Vagina (tissue), 2 donors: ENCODE measurements at regions not wholly inside any gene's neighbourhood (a gene's known extent, or its start where the extent isn't known, plus 50 kb on each side); places are given as distances from the start of the nearest gene placed in this dataset.

Source experiments
- DNase-seq, 2 donors: peaks; one replicate each; pipeline ENCODE4 v3.0.0-alpha.2; 2017; ENCODE audit errors: extremely low spot score in 2 of 2
- H3K27ac ChIP-seq: fragments of 200-600 bp; sonication (generic); one replicate; pipeline ENCODE4 v1.5.1; 2019
- H3K27me3 ChIP-seq: fragments of 200-600 bp; sonication (generic); one replicate; pipeline ENCODE4 v1.5.1; 2019
- H3K36me3 ChIP-seq, 2 donors: fragments of 200-600 bp; sonication (generic); one replicate each; pipeline ENCODE4 v1.5.1; 2017 to 2019
- H3K4me1 ChIP-seq: fragments of 200-600 bp; sonication (generic); one replicate; pipeline ENCODE4 v1.5.1; 2019
- H3K4me3 ChIP-seq, 2 donors: fragments of 200-600 bp; sonication (generic); 1 replicate in 1 of 2; 2 replicates in 1 of 2; pipeline ENCODE4 v1.5.1; 2016 to 2019
- H3K9me3 ChIP-seq: fragments of 200-600 bp; sonication (generic); one replicate; pipeline ENCODE4 v1.5.1; 2019
- POLR2A ChIP-seq, 2 donors: fragments of 450-650 bp; IDR thresholded peaks; one replicate each; pipeline ENCODE4 v1.6.1; 2017; ENCODE audit warnings: antibody characterized with exemption in 2 of 2, mild to moderate bottlenecking in 2 of 2, moderate library complexity in 2 of 2
- POLR2AphosphoS5 ChIP-seq, 2 donors: sonication (generic); formaldehyde crosslinking; IDR thresholded peaks; one replicate each; pipeline ENCODE4 v1.9.0; 2017; ENCODE audit warnings: antibody characterized with exemption in 2 of 2, mild to moderate bottlenecking in 2 of 2, low read depth in 1 of 2; ENCODE audit not compliant: insufficient read depth in 1 of 2
- intact Hi-C: fragments of 100-400 bp; cut with DNase I; formaldehyde crosslinking; loops from one replicate; pipeline ENCODE4 v1.15.1; 2023
- TF ChIP-seq, protein P1 (sequence below), 3 experiments: fragments of 450-650 bp in 2 of 3; fragments of 200-600 bp in 1 of 3; sonication (generic) in 1 of 3; IDR thresholded peaks; one replicate each; pipeline ENCODE4 v1.5.1; 2017 to 2019; ENCODE audit warnings: antibody characterized with exemption in 3 of 3, mild to moderate bottlenecking in 2 of 3, moderate library complexity in 2 of 3

DNA sequence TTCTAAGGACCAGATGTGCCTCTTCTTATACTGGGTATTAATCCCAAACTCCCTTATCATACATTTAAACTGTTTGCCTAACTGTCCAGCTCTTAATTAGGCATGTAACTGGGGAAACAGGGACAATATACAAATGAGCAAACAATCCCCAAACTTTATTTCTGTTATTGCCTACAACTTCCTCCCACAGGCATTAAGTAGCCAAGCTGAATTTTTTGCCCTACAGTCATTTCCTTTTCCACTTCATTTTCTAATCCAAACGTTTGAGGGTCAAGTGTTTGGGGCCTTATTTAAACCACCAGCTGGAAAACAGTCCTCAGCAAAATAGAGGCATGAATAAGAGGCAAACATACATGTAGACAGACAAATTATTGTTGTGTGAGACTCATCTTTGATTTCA, 77.4 kb upstream of the CCL2 start:
- no peaks in the 10 kb centered on the region for H3K27me3 ChIP-seq
- no peak for DNase-seq
- H3K4me3 ChIP-seq, result no peak overlapping the region
- H3K9me3 ChIP-seq, result no peaks in the 10 kb centered on the region
- TF ChIP-seq POLR2AphosphoS5 (IDR thresholded peaks at IDR 0.05; ENCODE audit: insufficient read depth in 1 of 2, low read depth in 1 of 2) (no peak), POLR2A (IDR thresholded peaks at IDR 0.05) (no peak)
- TF ChIP-seq, protein P1, sequence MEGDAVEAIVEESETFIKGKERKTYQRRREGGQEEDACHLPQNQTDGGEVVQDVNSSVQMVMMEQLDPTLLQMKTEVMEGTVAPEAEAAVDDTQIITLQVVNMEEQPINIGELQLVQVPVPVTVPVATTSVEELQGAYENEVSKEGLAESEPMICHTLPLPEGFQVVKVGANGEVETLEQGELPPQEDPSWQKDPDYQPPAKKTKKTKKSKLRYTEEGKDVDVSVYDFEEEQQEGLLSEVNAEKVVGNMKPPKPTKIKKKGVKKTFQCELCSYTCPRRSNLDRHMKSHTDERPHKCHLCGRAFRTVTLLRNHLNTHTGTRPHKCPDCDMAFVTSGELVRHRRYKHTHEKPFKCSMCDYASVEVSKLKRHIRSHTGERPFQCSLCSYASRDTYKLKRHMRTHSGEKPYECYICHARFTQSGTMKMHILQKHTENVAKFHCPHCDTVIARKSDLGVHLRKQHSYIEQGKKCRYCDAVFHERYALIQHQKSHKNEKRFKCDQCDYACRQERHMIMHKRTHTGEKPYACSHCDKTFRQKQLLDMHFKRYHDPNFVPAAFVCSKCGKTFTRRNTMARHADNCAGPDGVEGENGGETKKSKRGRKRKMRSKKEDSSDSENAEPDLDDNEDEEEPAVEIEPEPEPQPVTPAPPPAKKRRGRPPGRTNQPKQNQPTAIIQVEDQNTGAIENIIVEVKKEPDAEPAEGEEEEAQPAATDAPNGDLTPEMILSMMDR (IDR thresholded peaks at IDR 0.05), result no peak
- peaks cover 7% of the 10 kb centered on the region for H3K4me1 ChIP-seq
- intact Hi-C loops, result no loop called here
- no peak overlapping the region for H3K27ac ChIP-seq
- no peaks in the 10 kb centered on the region for H3K36me3 ChIP-seq

DNA sequence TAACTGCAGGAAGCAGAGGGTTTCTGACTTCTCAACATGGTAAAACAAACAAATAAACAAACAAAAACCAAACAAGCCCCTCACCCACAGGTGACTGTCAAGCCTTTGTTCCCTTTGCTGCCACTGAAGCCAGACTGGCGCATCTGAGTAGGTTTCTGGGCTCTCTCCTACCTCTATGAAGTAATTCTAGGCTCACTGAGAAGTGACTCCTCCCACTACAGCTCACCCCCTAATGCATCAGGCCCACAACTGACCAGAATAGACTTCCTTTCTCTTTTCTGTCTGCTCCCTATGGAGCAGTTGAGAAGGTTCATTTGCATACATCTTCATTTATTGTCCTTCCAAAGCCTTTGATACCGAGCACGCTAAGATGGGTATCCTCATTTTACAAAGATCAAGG, 77.0 kb upstream of the CCL2 start:
- Histone ChIP-seq H3K4me1 (peaks cover 7% of the 10 kb centered on the region), H3K36me3 (no peaks in the 10 kb centered on the region), H3K27me3 (no peaks in the 10 kb centered on the region), H3K9me3 (no peaks in the 10 kb centered on the region), H3K4me3 (no peak overlapping the region), H3K27ac (no peak overlapping the region)
- intact Hi-C loops, result no loop called here
- DNase-seq, result no peak
- TF ChIP-seq POLR2A (IDR thresholded peaks at IDR 0.05) (no peak), POLR2AphosphoS5 (IDR thresholded peaks at IDR 0.05; ENCODE audit: insufficient read depth in 1 of 2, low read depth in 1 of 2) (no peak)
- TF ChIP-seq, protein P1 (IDR thresholded peaks at IDR 0.05), result no peak

DNA sequence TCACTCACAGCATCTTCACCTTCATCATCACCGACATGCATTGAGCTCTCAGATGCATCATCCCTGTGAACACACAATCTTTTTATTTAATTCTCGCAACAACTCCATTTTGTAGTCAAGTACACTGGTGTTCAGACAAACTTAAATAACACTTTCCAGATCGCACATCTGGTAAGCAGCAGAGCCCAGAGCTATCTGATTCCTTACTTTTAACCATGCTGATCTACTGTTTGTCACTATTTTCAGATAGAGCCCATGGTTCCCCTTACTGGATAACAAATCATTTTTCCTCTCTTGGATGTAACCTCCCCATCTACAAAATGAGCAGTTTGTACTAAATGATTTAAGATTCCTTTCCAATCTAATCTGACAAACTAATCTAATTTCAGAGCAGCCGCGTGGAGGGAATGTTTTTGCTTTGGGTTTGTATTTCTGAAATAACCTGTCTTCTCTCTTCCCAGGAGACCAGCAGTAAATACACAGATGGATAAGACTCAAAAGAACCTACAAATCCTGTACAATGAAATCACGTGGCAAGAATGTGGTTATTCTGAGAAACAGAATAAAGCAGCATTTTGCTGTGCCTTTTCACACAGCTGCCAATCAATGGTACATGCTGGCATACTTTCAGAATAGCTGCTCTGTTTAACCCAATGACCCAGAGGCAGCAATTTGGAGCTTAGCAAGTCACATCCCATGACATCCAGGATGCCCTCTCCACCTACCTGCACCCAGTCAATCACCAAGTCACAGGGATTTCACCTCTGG, 72.9 kb upstream of the CCL2 start:
- TF ChIP-seq, protein P1 (IDR thresholded peaks at IDR 0.05), result no peak
- no peak for TF ChIP-seq POLR2A (IDR thresholded peaks at IDR 0.05)
- no peak for TF ChIP-seq POLR2AphosphoS5 (IDR thresholded peaks at IDR 0.05; ENCODE audit: insufficient read depth in 1 of 2, low read depth in 1 of 2)
- no peak overlapping the region for H3K4me3 ChIP-seq

DNA sequence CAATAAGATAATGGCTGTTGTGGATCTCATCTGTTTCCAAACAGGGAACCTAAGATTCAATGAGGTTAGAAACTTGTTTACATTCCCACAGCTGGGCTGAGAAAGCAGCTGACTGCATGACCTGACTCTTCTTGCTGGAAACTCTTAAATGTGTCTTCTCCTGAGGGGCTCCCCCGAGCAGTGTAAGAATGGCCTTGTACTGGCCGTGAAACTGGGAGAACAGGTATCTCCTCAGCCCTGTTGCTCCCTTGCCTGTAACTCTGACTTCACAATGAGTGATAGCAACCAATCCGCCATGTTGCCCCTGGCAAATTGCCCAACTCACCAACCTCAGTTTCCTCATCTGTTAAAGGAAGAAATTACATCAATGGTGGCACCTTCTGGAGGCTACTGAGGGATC, 59.1 kb upstream of the CCL2 start:
- Histone ChIP-seq H3K4me1 (no peaks in the 10 kb centered on the region), H3K9me3 (no peaks in the 10 kb centered on the region), H3K27me3 (no peaks in the 10 kb centered on the region), H3K4me3 (no peak overlapping the region), H3K27ac (no peak overlapping the region), H3K36me3 (no peaks in the 10 kb centered on the region)
- intact Hi-C loops, result no loop called here
- TF ChIP-seq POLR2A (IDR thresholded peaks at IDR 0.05), result no peak
- TF ChIP-seq, protein P1 (IDR thresholded peaks at IDR 0.05), result no peak
- TF ChIP-seq POLR2AphosphoS5 (IDR thresholded peaks at IDR 0.05; ENCODE audit: insufficient read depth in 1 of 2, low read depth in 1 of 2), result no peak
- no peak for DNase-seq

More for the DNA sequence above, 72.9 kb upstream of the CCL2 start:
- Histone ChIP-seq H3K27me3 (no peaks in the 10 kb centered on the region), H3K36me3 (no peaks in the 10 kb centered on the region), H3K9me3 (no peaks in the 10 kb centered on the region), H3K27ac (no peak overlapping the region), H3K4me1 (peaks cover 5% of the 10 kb centered on the region)
- intact Hi-C loops, result no loop called here
- no peak for DNase-seq

DNA sequence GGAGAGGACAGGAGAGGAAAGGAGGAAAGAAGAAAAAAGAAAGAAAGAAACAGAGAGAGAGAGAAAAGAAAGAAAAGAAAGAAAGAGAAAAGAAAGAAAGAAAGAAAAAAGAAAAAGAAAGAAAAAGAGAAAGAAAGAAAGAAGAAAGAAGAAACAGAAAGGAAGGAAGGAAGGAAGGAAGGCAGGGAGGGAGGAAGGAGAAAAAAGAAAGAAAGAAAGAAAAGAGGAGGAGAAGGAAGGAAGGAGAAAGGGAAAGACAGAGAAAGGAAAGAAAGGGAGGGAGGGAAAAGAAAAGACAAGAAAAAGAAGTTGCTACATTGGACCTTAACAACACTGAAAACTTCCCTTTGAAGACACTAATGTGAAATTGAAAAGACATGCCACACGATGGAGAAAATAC, 56.6 kb upstream of the CCL2 start:
- Histone ChIP-seq H3K27ac (no peak overlapping the region), H3K36me3 (no peaks in the 10 kb centered on the region), H3K9me3 (no peaks in the 10 kb centered on the region), H3K4me3 (no peak overlapping the region), H3K27me3 (no peaks in the 10 kb centered on the region), H3K4me1 (no peaks in the 10 kb centered on the region)
- TF ChIP-seq POLR2A (IDR thresholded peaks at IDR 0.05) (no peak), POLR2AphosphoS5 (IDR thresholded peaks at IDR 0.05; ENCODE audit: insufficient read depth in 1 of 2, low read depth in 1 of 2) (no peak)
- TF ChIP-seq, protein P1 (IDR thresholded peaks at IDR 0.05), result no peak
- intact Hi-C loops, result no loop called here
- no peak for DNase-seq
